Mucosa of rectum (tissue), 2 donors: ENCODE measurements at regions not wholly inside any gene's neighbourhood (a gene's known extent, or its start where the extent isn't known, plus 50 kb on each side); places are given as distances from the start of the nearest gene placed in this dataset.
"Not testable (repeated sequence)": the region's sequence is repeated elsewhere in the genome, so short reads cannot be mapped to it uniquely, and the experiment has no call there.

Experiments used
- H3K27ac ChIP-seq, 2 donors: one replicate each; pipeline ENCODE4 v1.7.0; 2013; ENCODE audit warnings: inconsistent platforms in 2 of 2, low read depth in 2 of 2, low read length in 2 of 2
- H3K27me3 ChIP-seq, 2 donors: one replicate each; pipeline ENCODE4 v1.7.0; 2013; ENCODE audit warnings: low read length in 2 of 2; ENCODE audit not compliant: control insufficient read depth in 2 of 2, insufficient read depth in 2 of 2
- H3K36me3 ChIP-seq, 2 donors: one replicate each; pipeline ENCODE4 v1.7.0; 2013; ENCODE audit warnings: low read length in 2 of 2; ENCODE audit not compliant: control insufficient read depth in 2 of 2, insufficient read depth in 2 of 2
- H3K4me1 ChIP-seq, 2 donors: one replicate each; pipeline ENCODE4 v1.7.0; 2013; ENCODE audit warnings: low read length in 2 of 2, mild to moderate bottlenecking in 1 of 2; ENCODE audit not compliant: control insufficient read depth in 2 of 2, insufficient read depth in 2 of 2
- H3K4me3 ChIP-seq, 2 donors: one replicate each; pipeline ENCODE4 v1.7.0; 2013; ENCODE audit warnings: low read length in 2 of 2
- H3K9ac ChIP-seq, 2 donors: one replicate each; pipeline ENCODE4 v1.7.0; 2013; ENCODE audit warnings: low read length in 2 of 2, low read depth in 1 of 2, mild to moderate bottlenecking in 1 of 2
- H3K9me3 ChIP-seq, 2 donors: one replicate each; pipeline ENCODE4 v1.7.0; 2013; ENCODE audit warnings: low read length in 2 of 2; ENCODE audit not compliant: control insufficient read depth in 2 of 2
- donor health status: healthy.
- donor health status: Normal muscosa, but diverticular disease.

GRCh38 chr3:187850258-187850921 lies 105.1 kb upstream of the BCL6 start:
- no peak overlapping the region for H3K4me3 ChIP-seq
- H3K27ac ChIP-seq, result no peak overlapping the region
- no peaks in the 10 kb centered on the region for H3K9me3 ChIP-seq
- no peaks in the 10 kb centered on the region for H3K27me3 ChIP-seq
- no peak overlapping the region for H3K9ac ChIP-seq
- H3K36me3 ChIP-seq, result no peaks in the 10 kb centered on the region
- H3K4me1 ChIP-seq, result no peaks in the 10 kb centered on the region

GRCh38 chr3:187852842-187853730 lies 107.8 kb upstream of the BCL6 start:
- Histone ChIP-seq H3K27me3 (no peaks in the 10 kb centered on the region), H3K9ac (no peak overlapping the region), H3K36me3 (no peaks in the 10 kb centered on the region), H3K4me3 (no peak overlapping the region), H3K4me1 (no peaks in the 10 kb centered on the region), H3K27ac (no peak overlapping the region), H3K9me3 (no peaks in the 10 kb centered on the region)

- Histone ChIP-seq H3K4me1 (no peaks in the 10 kb centered on the region), H3K27me3 (no peaks in the 10 kb centered on the region), H3K9ac (no peak overlapping the region), H3K4me3 (no peak overlapping the region), H3K27ac (no peak overlapping the region), H3K9me3 (no peaks in the 10 kb centered on the region), H3K36me3 (no peaks in the 10 kb centered on the region)
Measured at GRCh38 chr3:187855131-187855530, 109.9 kb upstream of the BCL6 start.

GRCh38 chr3:187856555-187856954 lies 111.3 kb upstream of the BCL6 start:
- Histone ChIP-seq H3K27me3 (no peaks in the 10 kb centered on the region), H3K4me1 (no peaks in the 10 kb centered on the region), H3K4me3 (no peak overlapping the region), H3K9me3 (no peaks in the 10 kb centered on the region), H3K27ac (no peak overlapping the region), H3K36me3 (no peaks in the 10 kb centered on the region), H3K9ac (no peak overlapping the region)

GRCh38 chr3:187858041-187858440 lies 112.8 kb upstream of the BCL6 start:
- H3K9ac ChIP-seq, result no peak overlapping the region
- no peaks in the 10 kb centered on the region for H3K9me3 ChIP-seq
- no peak overlapping the region for H3K27ac ChIP-seq
- no peaks in the 10 kb centered on the region for H3K27me3 ChIP-seq
- H3K4me3 ChIP-seq, result no peak overlapping the region
- no peaks in the 10 kb centered on the region for H3K36me3 ChIP-seq
- H3K4me1 ChIP-seq, result no peaks in the 10 kb centered on the region

- Histone ChIP-seq H3K27ac (no peak overlapping the region), H3K9me3 (no peaks in the 10 kb centered on the region), H3K4me3 (no peak overlapping the region), H3K9ac (no peak overlapping the region), H3K36me3 (no peaks in the 10 kb centered on the region), H3K27me3 (no peaks in the 10 kb centered on the region), H3K4me1 (no peaks in the 10 kb centered on the region)
Measured at GRCh38 chr3:187858711-187859110, 113.4 kb upstream of the BCL6 start.

- not testable (repeated sequence) for H3K4me1 ChIP-seq, H3K9ac ChIP-seq, H3K9me3 ChIP-seq, H3K36me3 ChIP-seq, H3K4me3 ChIP-seq, H3K27ac ChIP-seq, H3K27me3 ChIP-seq
Measured at GRCh38 chr3:187862701-187863277, 117.5 kb upstream of the BCL6 start.

GRCh38 chr3:187870360-187871203 lies 125.3 kb upstream of the BCL6 start:
- no peaks in the 10 kb centered on the region for H3K27me3 ChIP-seq
- no peaks in the 10 kb centered on the region for H3K4me1 ChIP-seq
- no peak overlapping the region for H3K27ac ChIP-seq

GRCh38 chr3:187871204-187871591 lies 125.9 kb upstream of the BCL6 start:
- Histone ChIP-seq H3K9ac (no peak overlapping the region), H3K9me3 (no peaks in the 10 kb centered on the region), H3K36me3 (no peaks in the 10 kb centered on the region), H3K4me3 (no peak overlapping the region), H3K27me3 (no peaks in the 10 kb centered on the region), H3K27ac (no peak overlapping the region), H3K4me1 (no peaks in the 10 kb centered on the region)

More at GRCh38 chr3:187870360-187871203, 125.3 kb upstream of the BCL6 start:
- H3K4me3 ChIP-seq, result no peak overlapping the region
- H3K9ac ChIP-seq, result no peak overlapping the region
- H3K36me3 ChIP-seq, result no peaks in the 10 kb centered on the region
- H3K9me3 ChIP-seq, result no peaks in the 10 kb centered on the region
